Neuronal stem cell (in vitro differentiated cells): ENCODE measurements at regions not wholly inside any gene's neighbourhood (a gene's known extent, or its start where the extent isn't known, plus 50 kb on each side); places are given as distances from the start of the nearest gene placed in this dataset.
"Not testable (repeated sequence)": the region's sequence is repeated elsewhere in the genome, so short reads cannot be mapped to it uniquely, and the experiment has no call there.

Source experiments
- DNase-seq: peaks from one replicate; pipeline ENCODE4 v3.0.0-alpha.2; 2013; ENCODE audit warnings: low spot score
- H2AFZ ChIP-seq: one replicate; pipeline ENCODE4 v1.6.1; 2013; ENCODE audit warnings: mild to moderate bottlenecking, low read length, inconsistent platforms
- H2AK5ac ChIP-seq: 2 replicates; pipeline ENCODE4 v1.6.1; 2013; ENCODE audit warnings: low read depth, mild to moderate bottlenecking, inconsistent platforms, low read length, moderate library complexity, mixed read lengths
- H2BK120ac ChIP-seq: 2 replicates; pipeline ENCODE4 v1.6.1; 2013; ENCODE audit warnings: low read depth, mild to moderate bottlenecking, inconsistent platforms, low read length, moderate library complexity, mixed read lengths
- H2BK12ac ChIP-seq: one replicate; pipeline ENCODE4 v1.6.1; 2013; ENCODE audit warnings: low read length, inconsistent platforms
- H2BK15ac ChIP-seq: 2 replicates; pipeline ENCODE4 v1.6.1; 2013; ENCODE audit warnings: mild to moderate bottlenecking, low read length, inconsistent platforms, mixed read lengths
- H2BK5ac ChIP-seq: one replicate; pipeline ENCODE4 v1.6.1; 2013; ENCODE audit warnings: inconsistent platforms, mild to moderate bottlenecking, low read length, moderate library complexity
- H3K14ac ChIP-seq: one replicate; pipeline ENCODE4 v1.6.1; 2013; ENCODE audit warnings: low read length, inconsistent platforms
- H3K18ac ChIP-seq: 2 replicates; pipeline ENCODE4 v1.6.1; 2013; ENCODE audit warnings: low read length, inconsistent platforms
- H3K23ac ChIP-seq: 2 replicates; pipeline ENCODE4 v1.6.1; 2013; ENCODE audit warnings: low read depth, mild to moderate bottlenecking, mixed read lengths, low read length, inconsistent platforms; ENCODE audit not compliant: poor library complexity
- H3K27ac ChIP-seq: replicated peaks from 3 replicates; pipeline ENCODE4 v1.5.1; 2013; ENCODE audit warnings: low read length, inconsistent platforms
- H3K27me3 ChIP-seq, 3 experiments: 2 replicates each; pipeline ENCODE4 v1.6.1; 2013; ENCODE audit warnings: low read length in 3 of 3, mild to moderate bottlenecking in 2 of 3, inconsistent platforms in 1 of 3, low read depth in 1 of 3, mixed read lengths in 1 of 3, moderate library complexity in 1 of 3; ENCODE audit not compliant: control insufficient read depth in 3 of 3, insufficient read depth in 3 of 3
- H3K36me3 ChIP-seq, 2 donors: replicated peaks in 1 of 2; 2 replicates each; pipeline ENCODE4 v1.6.1; 2013; ENCODE audit warnings: low read length in 2 of 2; ENCODE audit not compliant: control insufficient read depth in 2 of 2, insufficient read depth in 2 of 2
- H3K4ac ChIP-seq: 2 replicates; pipeline ENCODE4 v1.6.1; 2013; ENCODE audit warnings: inconsistent platforms, mild to moderate bottlenecking, low read length, moderate library complexity
- H3K4me1 ChIP-seq, 2 donors: 1 replicate in 1 of 2; 2 replicates in 1 of 2; pipeline ENCODE4 v1.6.1; 2013; ENCODE audit warnings: low read length in 2 of 2, low read depth in 1 of 2; ENCODE audit not compliant: control insufficient read depth in 2 of 2, insufficient read depth in 1 of 2
- H3K4me2 ChIP-seq: one replicate; pipeline ENCODE4 v1.6.1; 2013; ENCODE audit warnings: mild to moderate bottlenecking, low read length, inconsistent platforms; ENCODE audit not compliant: insufficient read depth, poor library complexity, severe bottlenecking
- H3K4me3 ChIP-seq, 2 donors: 2 replicates each; pipeline ENCODE4 v1.5.1; 2013; ENCODE audit warnings: low read length in 2 of 2, mild to moderate bottlenecking in 2 of 2, inconsistent platforms in 1 of 2, moderate library complexity in 1 of 2
- H3K79me1 ChIP-seq: one replicate; pipeline ENCODE4 v1.6.1; 2013; ENCODE audit warnings: low read depth, mild to moderate bottlenecking, inconsistent platforms, low read length, moderate library complexity
- H3K9ac ChIP-seq: one replicate; pipeline ENCODE4 v1.6.1; 2013; ENCODE audit warnings: mild to moderate bottlenecking, low read depth, low read length, inconsistent platforms; ENCODE audit not compliant: poor library complexity
- H3K9me3 ChIP-seq, 2 donors: replicated peaks in 1 of 2; 2 replicates each; pipeline versions ENCODE3 to v1.6.1; 2013; ENCODE audit warnings: low read length in 2 of 2, mild to moderate bottlenecking in 2 of 2, inconsistent platforms in 1 of 2, low read depth in 1 of 2, mixed read lengths in 1 of 2, moderate library complexity in 1 of 2; ENCODE audit not compliant: control insufficient read depth in 2 of 2, insufficient read depth in 1 of 2
- H4K8ac ChIP-seq: one replicate; pipeline ENCODE4 v1.6.1; 2013; ENCODE audit warnings: low read depth, mild to moderate bottlenecking, inconsistent platforms, low read length, moderate library complexity
- H4K91ac ChIP-seq: one replicate; pipeline ENCODE4 v1.6.1; 2013; ENCODE audit warnings: low read length, low read depth, mild to moderate bottlenecking, inconsistent platforms; ENCODE audit not compliant: poor library complexity
- WGBS, 2 donors: extraction: QIAGEN DNeasy Blood & Tissue Kit; methylation state at CpG; one replicate each; pipeline ENCODE4 v1.1.7; 2013; ENCODE audit warnings: missing lambda C conversion rate in 2 of 2, mixed read lengths in 1 of 2; ENCODE audit not compliant: insufficient read length in 2 of 2, insufficient replicate concordance in 1 of 2; ENCODE audit errors: extremely low coverage in 2 of 2; 5-methylcytosine and 5-hydroxymethylcytosine counted together

- H3K27me3 ChIP-seq = no peaks in the 10 kb centered on the region
- WGBS, 2 donors = no CpG with 5 or more reads among the region's 6 CpGs
- no peak overlapping the region for H2BK12ac ChIP-seq
- no peak overlapping the region for H3K4ac ChIP-seq
- no peak for DNase-seq
- H3K27ac ChIP-seq = no peak overlapping the region
- H3K4me1 ChIP-seq = peaks cover 0 to 2% of the 10 kb centered on the region in 2 donors
- no peaks in the 10 kb centered on the region for H3K79me1 ChIP-seq
- H2BK5ac ChIP-seq = no peak overlapping the region
- H3K14ac ChIP-seq = no peak overlapping the region
- H2BK120ac ChIP-seq = no peak overlapping the region
- H4K8ac ChIP-seq = no peak overlapping the region
- no peak overlapping the region for H3K23ac ChIP-seq
- H3K9me3 ChIP-seq = no peaks in the 10 kb centered on the region
- H3K4me3 ChIP-seq = no peak overlapping the region
- no peak overlapping the region for H3K4me2 ChIP-seq
- no peak overlapping the region for H2BK15ac ChIP-seq
- H3K9ac ChIP-seq = no peak overlapping the region
- no peak overlapping the region for H3K18ac ChIP-seq
- no peak overlapping the region for H2AK5ac ChIP-seq
- no peak overlapping the region for H4K91ac ChIP-seq
- H2AFZ ChIP-seq = no peak overlapping the region
- no peaks in the 10 kb centered on the region for H3K36me3 ChIP-seq
Measured at GRCh38 chr10:28997734-28998133, 291.1 kb upstream of the LYZL1 start.

- H3K4me3 ChIP-seq = no peak overlapping the region
- no peak overlapping the region for H3K18ac ChIP-seq
- H3K4ac ChIP-seq = no peak overlapping the region
- no peak overlapping the region for H2BK5ac ChIP-seq
- H4K91ac ChIP-seq = no peak overlapping the region
- H3K9ac ChIP-seq = no peak overlapping the region
- H3K27ac ChIP-seq = no peak overlapping the region
- no peak overlapping the region for H3K23ac ChIP-seq
- H3K4me2 ChIP-seq = no peak overlapping the region
- no peaks in the 10 kb centered on the region for H3K9me3 ChIP-seq
- no peaks in the 10 kb centered on the region for H3K36me3 ChIP-seq
- no CpG with 5 or more reads among the region's 6 CpGs for WGBS, 2 donors
- H3K14ac ChIP-seq = no peak overlapping the region
- DNase-seq = no peak
- no peak overlapping the region for H2BK12ac ChIP-seq
- no peak overlapping the region for H2BK15ac ChIP-seq
- H2AFZ ChIP-seq = no peak overlapping the region
- no peaks in the 10 kb centered on the region for H3K79me1 ChIP-seq
- no peak overlapping the region for H2AK5ac ChIP-seq
- peaks cover 0 to 2% of the 10 kb centered on the region in 2 donors for H3K4me1 ChIP-seq
- H2BK120ac ChIP-seq = no peak overlapping the region
- H4K8ac ChIP-seq = no peak overlapping the region
- no peaks in the 10 kb centered on the region for H3K27me3 ChIP-seq
Measured at GRCh38 chr10:29001801-29002200, 287.1 kb upstream of the LYZL1 start.

GRCh38 chr10:29003014-29003413 is 285.9 kb upstream of the LYZL1 start:
- H3K9ac ChIP-seq, H3K27ac ChIP-seq, H3K79me1 ChIP-seq: not testable (repeated sequence)

GRCh38 chr10:29005988-29006387 is 282.9 kb upstream of the LYZL1 start:
- Histone ChIP-seq H3K4me1 (no peaks in the 10 kb centered on the region), H3K18ac (no peak overlapping the region), H3K9me3 (no peaks in the 10 kb centered on the region), H4K8ac (no peak overlapping the region), H2AFZ (no peak overlapping the region), H4K91ac (no peak overlapping the region), H2BK12ac (no peak overlapping the region), H2AK5ac (no peak overlapping the region), H2BK120ac (no peak overlapping the region), H3K36me3 (no peaks in the 10 kb centered on the region), H3K9ac (no peak overlapping the region), H2BK15ac (no peak overlapping the region), H3K79me1 (no peaks in the 10 kb centered on the region), H2BK5ac (no peak overlapping the region), H3K14ac (no peak overlapping the region), H3K4me2 (no peak overlapping the region), H3K23ac (no peak overlapping the region), H3K4me3 (no peak overlapping the region), H3K27ac (no peak overlapping the region), H3K4ac (no peak overlapping the region), H3K27me3 (no peaks in the 10 kb centered on the region)
- no CpG with 5 or more reads among the region's 8 CpGs for WGBS, 2 donors
- DNase-seq = no peak

More at GRCh38 chr10:29003014-29003413, 285.9 kb upstream of the LYZL1 start:
- DNase-seq, H3K4ac ChIP-seq, H2AFZ ChIP-seq, H2BK5ac ChIP-seq, H2BK12ac ChIP-seq, H3K14ac ChIP-seq, H2BK15ac ChIP-seq, H3K9me3 ChIP-seq, H2AK5ac ChIP-seq, H3K36me3 ChIP-seq, H3K4me2 ChIP-seq, H3K23ac ChIP-seq, H4K8ac ChIP-seq, H3K4me1 ChIP-seq, H2BK120ac ChIP-seq, H3K18ac ChIP-seq, H4K91ac ChIP-seq, H3K4me3 ChIP-seq, H3K27me3 ChIP-seq: not testable (repeated sequence)
- no CpG with 5 or more reads among the region's 5 CpGs for WGBS, 2 donors
